ENCODE measurements at regions not wholly inside any gene's neighbourhood (a gene's known extent, or its start where the extent isn't known, plus 50 kb on each side); places are given as distances from the start of the nearest gene placed in this dataset.
A peak's percentile ranks its signal among the peaks of the same experiment; 100 is the strongest.

GRCh38 chr15:97678656-97679055, 281.8 kb upstream of the ARRDC4 start:
- Histone ChIP-seq H3K27me3 (ENCODE audit: control insufficient read depth, insufficient read depth, low read length) (no peaks in the 10 kb centered on the region), H3K9me3 (ENCODE audit: control insufficient read depth, insufficient read depth, low read length) (no peaks in the 10 kb centered on the region), H3K4me1 (ENCODE audit: control insufficient read depth, insufficient read depth, low read length) (no peaks in the 10 kb centered on the region), H3K4me3 (ENCODE audit: low read depth, low read length) (no peak overlapping the region), H3K36me3 (ENCODE audit: control insufficient read depth, insufficient read depth, low read length) (no peaks in the 10 kb centered on the region), H3K27ac (ENCODE audit: low read depth, low read length) (no peak overlapping the region)
- DNase-seq (ENCODE audit: low read depth in 4 of 6, low spot score in 6 of 6) = no peak
- WGBS (ENCODE audit: insufficient coverage) = 88% methylated on average over 1 of the region's 2 CpGs

GRCh38 chr15:97679106-97679688, 281.3 kb upstream of the ARRDC4 start:
- H3K27ac ChIP-seq (ENCODE audit: low read depth, low read length) = no peak overlapping the region
- no peak overlapping the region for H3K4me3 ChIP-seq (ENCODE audit: low read depth, low read length)
- DNase-seq (ENCODE audit: low read depth in 4 of 6, low spot score in 6 of 6) = peak in 1 of 6 donors; percentile 15
- H3K27me3 ChIP-seq (ENCODE audit: control insufficient read depth, insufficient read depth, low read length) = no peaks in the 10 kb centered on the region
- WGBS (ENCODE audit: insufficient coverage) = no CpG with 5 or more reads among the region's 6 CpGs
- H3K9me3 ChIP-seq (ENCODE audit: control insufficient read depth, insufficient read depth, low read length) = no peaks in the 10 kb centered on the region
- H3K36me3 ChIP-seq (ENCODE audit: control insufficient read depth, insufficient read depth, low read length) = no peaks in the 10 kb centered on the region
- H3K4me1 ChIP-seq (ENCODE audit: control insufficient read depth, insufficient read depth, low read length) = no peaks in the 10 kb centered on the region

- H3K4me3 ChIP-seq (ENCODE audit: low read depth, low read length) = no peak overlapping the region
- WGBS (ENCODE audit: insufficient coverage) = 90% methylated on average over 2 of the region's 5 CpGs
- no peak for DNase-seq (ENCODE audit: low read depth in 4 of 6, low spot score in 6 of 6)
- no peaks in the 10 kb centered on the region for H3K36me3 ChIP-seq (ENCODE audit: control insufficient read depth, insufficient read depth, low read length)
- no peaks in the 10 kb centered on the region for H3K27me3 ChIP-seq (ENCODE audit: control insufficient read depth, insufficient read depth, low read length)
- no peaks in the 10 kb centered on the region for H3K4me1 ChIP-seq (ENCODE audit: control insufficient read depth, insufficient read depth, low read length)
- H3K9me3 ChIP-seq (ENCODE audit: control insufficient read depth, insufficient read depth, low read length) = no peaks in the 10 kb centered on the region
- H3K27ac ChIP-seq (ENCODE audit: low read depth, low read length) = no peak overlapping the region
Observed at GRCh38 chr15:97680606-97681220, 279.8 kb upstream of the ARRDC4 start.

- DNase-seq (ENCODE audit: low read depth in 4 of 6, low spot score in 6 of 6) = no peak
- WGBS (ENCODE audit: insufficient coverage) = no CpG with 5 or more reads among the region's 3 CpGs
- Histone ChIP-seq H3K27ac (ENCODE audit: low read depth, low read length) (no peak overlapping the region), H3K4me3 (ENCODE audit: low read depth, low read length) (no peak overlapping the region), H3K4me1 (ENCODE audit: control insufficient read depth, insufficient read depth, low read length) (no peaks in the 10 kb centered on the region), H3K27me3 (ENCODE audit: control insufficient read depth, insufficient read depth, low read length) (no peaks in the 10 kb centered on the region), H3K36me3 (ENCODE audit: control insufficient read depth, insufficient read depth, low read length) (no peaks in the 10 kb centered on the region), H3K9me3 (ENCODE audit: control insufficient read depth, insufficient read depth, low read length) (no peaks in the 10 kb centered on the region)
Observed at GRCh38 chr15:97683831-97684230, 276.7 kb upstream of the ARRDC4 start.

GRCh38 chr15:97684249-97684648, 276.3 kb upstream of the ARRDC4 start:
- Histone ChIP-seq H3K27ac (ENCODE audit: low read depth, low read length) (no peak overlapping the region), H3K4me3 (ENCODE audit: low read depth, low read length) (no peak overlapping the region), H3K36me3 (ENCODE audit: control insufficient read depth, insufficient read depth, low read length) (no peaks in the 10 kb centered on the region), H3K9me3 (ENCODE audit: control insufficient read depth, insufficient read depth, low read length) (no peaks in the 10 kb centered on the region), H3K4me1 (ENCODE audit: control insufficient read depth, insufficient read depth, low read length) (no peaks in the 10 kb centered on the region), H3K27me3 (ENCODE audit: control insufficient read depth, insufficient read depth, low read length) (no peaks in the 10 kb centered on the region)
- DNase-seq (ENCODE audit: low read depth in 4 of 6, low spot score in 6 of 6) = no peak
- WGBS (ENCODE audit: insufficient coverage) = 69% methylated on average over 4 of the region's 6 CpGs

- Histone ChIP-seq H3K36me3 (ENCODE audit: control insufficient read depth, insufficient read depth, low read length) (no peaks in the 10 kb centered on the region), H3K27me3 (ENCODE audit: control insufficient read depth, insufficient read depth, low read length) (no peaks in the 10 kb centered on the region), H3K27ac (ENCODE audit: low read depth, low read length) (no peak overlapping the region), H3K4me3 (ENCODE audit: low read depth, low read length) (no peak overlapping the region), H3K9me3 (ENCODE audit: control insufficient read depth, insufficient read depth, low read length) (no peaks in the 10 kb centered on the region), H3K4me1 (ENCODE audit: control insufficient read depth, insufficient read depth, low read length) (no peaks in the 10 kb centered on the region)
- no peak for DNase-seq (ENCODE audit: low read depth in 4 of 6, low spot score in 6 of 6)
- WGBS (ENCODE audit: insufficient coverage) = no CpG with 5 or more reads among the region's 2 CpGs
Observed at GRCh38 chr15:97686324-97686723, 274.2 kb upstream of the ARRDC4 start.

- no peaks in the 10 kb centered on the region for H3K9me3 ChIP-seq (ENCODE audit: control insufficient read depth, insufficient read depth, low read length)
- no peak for DNase-seq (ENCODE audit: low read depth in 4 of 6, low spot score in 6 of 6)
- no peak overlapping the region for H3K4me3 ChIP-seq (ENCODE audit: low read depth, low read length)
- H3K36me3 ChIP-seq (ENCODE audit: control insufficient read depth, insufficient read depth, low read length) = no peaks in the 10 kb centered on the region
- H3K4me1 ChIP-seq (ENCODE audit: control insufficient read depth, insufficient read depth, low read length) = peaks cover 7% of the 10 kb centered on the region
- H3K27me3 ChIP-seq (ENCODE audit: control insufficient read depth, insufficient read depth, low read length) = peaks cover 2% of the 10 kb centered on the region
- H3K27ac ChIP-seq (ENCODE audit: low read depth, low read length) = no peak overlapping the region
Observed at GRCh38 chr15:97687654-97688053, 272.8 kb upstream of the ARRDC4 start.

GRCh38 chr15:97688177-97688576, 272.3 kb upstream of the ARRDC4 start:
- WGBS (ENCODE audit: insufficient coverage) = 83% methylated on average over 1 of the region's 4 CpGs
- Histone ChIP-seq H3K27ac (ENCODE audit: low read depth, low read length) (no peak overlapping the region), H3K4me3 (ENCODE audit: low read depth, low read length) (no peak overlapping the region), H3K36me3 (ENCODE audit: control insufficient read depth, insufficient read depth, low read length) (no peaks in the 10 kb centered on the region), H3K9me3 (ENCODE audit: control insufficient read depth, insufficient read depth, low read length) (no peaks in the 10 kb centered on the region), H3K27me3 (ENCODE audit: control insufficient read depth, insufficient read depth, low read length) (peaks cover 2% of the 10 kb centered on the region), H3K4me1 (ENCODE audit: control insufficient read depth, insufficient read depth, low read length) (peaks cover 11% of the 10 kb centered on the region)
- no peak for DNase-seq (ENCODE audit: low read depth in 4 of 6, low spot score in 6 of 6)

- Histone ChIP-seq H3K4me1 (ENCODE audit: control insufficient read depth, insufficient read depth, low read length) (peaks cover 11% of the 10 kb centered on the region), H3K9me3 (ENCODE audit: control insufficient read depth, insufficient read depth, low read length) (no peaks in the 10 kb centered on the region), H3K27ac (ENCODE audit: low read depth, low read length) (no peak overlapping the region), H3K36me3 (ENCODE audit: control insufficient read depth, insufficient read depth, low read length) (no peaks in the 10 kb centered on the region), H3K4me3 (ENCODE audit: low read depth, low read length) (no peak overlapping the region), H3K27me3 (ENCODE audit: control insufficient read depth, insufficient read depth, low read length) (peaks cover 2% of the 10 kb centered on the region)
- no peak for DNase-seq (ENCODE audit: low read depth in 4 of 6, low spot score in 6 of 6)
- 100% methylated on average over 1 of the region's 4 CpGs for WGBS (ENCODE audit: insufficient coverage)
Observed at GRCh38 chr15:97688886-97689285, 271.6 kb upstream of the ARRDC4 start.

- no peak for DNase-seq (ENCODE audit: low read depth in 4 of 6, low spot score in 6 of 6)
- no peak overlapping the region for H3K4me3 ChIP-seq (ENCODE audit: low read depth, low read length)
- peaks cover 11% of the 10 kb centered on the region for H3K4me1 ChIP-seq (ENCODE audit: control insufficient read depth, insufficient read depth, low read length)
- no peak overlapping the region for H3K27ac ChIP-seq (ENCODE audit: low read depth, low read length)
- no peaks in the 10 kb centered on the region for H3K36me3 ChIP-seq (ENCODE audit: control insufficient read depth, insufficient read depth, low read length)
- peaks cover 2% of the 10 kb centered on the region for H3K27me3 ChIP-seq (ENCODE audit: control insufficient read depth, insufficient read depth, low read length)
- H3K9me3 ChIP-seq (ENCODE audit: control insufficient read depth, insufficient read depth, low read length) = no peaks in the 10 kb centered on the region
- WGBS (ENCODE audit: insufficient coverage) = 96% methylated on average over 3 of the region's 3 CpGs
Observed at GRCh38 chr15:97691078-97691477, 269.4 kb upstream of the ARRDC4 start.

All from spinal cord (tissue), 9 donors.